H1 (cell line): ENCODE measurements at regions not wholly inside any gene's neighbourhood (a gene's known extent, or its start where the extent isn't known, plus 50 kb on each side); places are given as distances from the start of the nearest gene placed in this dataset.

ENCODE experiments used
- CTCF ChIA-PET: fragments of 300-600 bp; sonication (Branson Sonifier 250); formaldehyde crosslinking; loops from one replicate; lab custom pipeline; 2021; ENCODE audit not compliant: partially characterized antibody; lab: Charles Lee
- POLR2A ChIA-PET: fragments of 300-600 bp; sonication (Branson Sonifier 250); formaldehyde crosslinking; loops from one replicate; lab custom pipeline; 2021; ENCODE audit warnings: inconsistent platforms; ENCODE audit not compliant: partially characterized antibody; lab: Charles Lee
- DNase-seq, 2 experiments: peaks; one replicate each; pipeline versions ENCODE4 v3.0.0 to v3.0.0-alpha.2; 2010 to 2022; ENCODE audit warnings: low spot score in 2 of 2, low read depth in 1 of 2, mixed read lengths in 1 of 2
- FAIRE-seq: peaks from 2 replicates; lab custom pipeline; 2011; peaks lifted over from hg19 to GRCh38; lab: Jason Lieb, UNC
- H2AFZ ChIP-seq: 2 replicates; pipeline ENCODE4 v1.8.1; 2012; ENCODE audit warnings: low read length, inconsistent platforms
- H2AK5ac ChIP-seq: 2 replicates; pipeline ENCODE4 v1.6.1; 2013; ENCODE audit warnings: low read depth, low read length
- H2BK120ac ChIP-seq: replicated peaks from 2 replicates; pipeline ENCODE3; 2013; ENCODE audit warnings: low read depth, low read length, inconsistent platforms
- H2BK12ac ChIP-seq: 2 replicates; pipeline ENCODE4 v1.6.1; 2013; ENCODE audit warnings: low read depth, low read length
- H2BK15ac ChIP-seq: 2 replicates; pipeline ENCODE4 v1.6.1; 2013; ENCODE audit warnings: low read length
- H2BK20ac ChIP-seq: 2 replicates; pipeline ENCODE4 v1.6.1; 2013; ENCODE audit warnings: low read length
- H2BK5ac ChIP-seq: 2 replicates; pipeline ENCODE4 v1.6.1; 2013; ENCODE audit warnings: low read depth, low read length
- H3K14ac ChIP-seq: 2 replicates; pipeline ENCODE4 v1.6.1; 2013; ENCODE audit warnings: inconsistent platforms; ENCODE audit not compliant: insufficient read length
- H3K18ac ChIP-seq: 2 replicates; pipeline ENCODE4 v1.6.1; 2013; ENCODE audit warnings: low read length; ENCODE audit errors: extremely low read depth
- H3K23ac ChIP-seq: 2 replicates; pipeline ENCODE4 v1.6.1; 2013; ENCODE audit warnings: inconsistent platforms; ENCODE audit not compliant: insufficient read length
- H3K23me2 ChIP-seq: 2 replicates; pipeline ENCODE4 v1.6.1; 2013; ENCODE audit warnings: low read depth, low read length
- H3K27ac ChIP-seq: 2 replicates; pipeline ENCODE4 v1.6.1; 2011; ENCODE audit warnings: low read depth, low read length, inconsistent platforms
- H3K27me3 ChIP-seq, 4 experiments: replicated peaks in 1 of 4; 1 replicate in 1 of 4; 2 replicates in 3 of 4; pipeline versions ENCODE4 v1.6.1 to v1.8.1; 2011 to 2013; ENCODE audit warnings: low read length in 3 of 4, mild to moderate bottlenecking in 3 of 4, inconsistent platforms in 2 of 4, mixed read lengths in 2 of 4, moderate library complexity in 1 of 4; ENCODE audit not compliant: control insufficient read depth in 3 of 4, insufficient read depth in 3 of 4; ENCODE audit errors: extremely low read depth in 1 of 4
- H3K36me3 ChIP-seq, 4 experiments: 2 replicates each; pipeline versions ENCODE4 v1.6.1 to v1.8.1; 2011 to 2013; ENCODE audit warnings: mild to moderate bottlenecking in 4 of 4, low read length in 3 of 4, moderate library complexity in 2 of 4, control low read depth in 1 of 4, inconsistent platforms in 1 of 4; ENCODE audit not compliant: insufficient read depth in 4 of 4, control insufficient read depth in 2 of 4
- H3K4ac ChIP-seq: replicated peaks from 2 replicates; pipeline ENCODE3; 2013; ENCODE audit warnings: low read length, low read depth, mixed read lengths, inconsistent platforms; ENCODE audit not compliant: insufficient read length
- H3K4me1 ChIP-seq, 4 experiments: replicated peaks in 1 of 4; 1 replicate in 1 of 4; 2 replicates in 3 of 4; pipeline versions ENCODE4 v1.6.1 to v1.8.1; 2011 to 2013; ENCODE audit warnings: low read length in 3 of 4, inconsistent platforms in 2 of 4, mixed read lengths in 1 of 4; ENCODE audit not compliant: insufficient read depth in 4 of 4, control insufficient read depth in 3 of 4
- H3K4me2 ChIP-seq, 2 experiments: 2 replicates each; pipeline versions ENCODE4 v1.6.1 to v1.8.1; 2011 to 2013; ENCODE audit warnings: low read depth in 2 of 2, low read length in 2 of 2, control low read depth in 1 of 2, inconsistent platforms in 1 of 2, mild to moderate bottlenecking in 1 of 2; ENCODE audit not compliant: insufficient read depth in 1 of 2
- H3K4me3 ChIP-seq, 4 experiments: fragments of 200-600, 300-600 bp in 1 of 4; sonication (generic), shearing (Covaris generic), sonication (Bioruptor Twin) in 1 of 4; 2 replicates each; pipeline versions ENCODE4 v1.5.1 to v1.8.1; 2011 to 2016; ENCODE audit warnings: low read length in 4 of 4, low read depth in 3 of 4, control low read depth in 2 of 4, inconsistent platforms in 2 of 4, mild to moderate bottlenecking in 2 of 4, mixed read lengths in 1 of 4, moderate library complexity in 1 of 4; ENCODE audit not compliant: insufficient read depth in 2 of 4; ENCODE audit errors: extremely low read depth in 1 of 4
- H3K56ac ChIP-seq: replicated peaks from 2 replicates; pipeline ENCODE3; 2013; ENCODE audit warnings: low read depth, mild to moderate bottlenecking, mixed read lengths, low read length, inconsistent platforms; ENCODE audit not compliant: insufficient read length
- H3K79me1 ChIP-seq: 2 replicates; pipeline ENCODE4 v1.6.1; 2013; ENCODE audit warnings: low read depth, low read length, control low read depth
- H3K79me2 ChIP-seq, 2 experiments: 2 replicates each; pipeline versions ENCODE4 v1.6.1 to v1.8.1; 2012 to 2013; ENCODE audit warnings: low read length in 2 of 2, mild to moderate bottlenecking in 2 of 2, inconsistent platforms in 1 of 2; ENCODE audit not compliant: insufficient read depth in 2 of 2, control insufficient read depth in 1 of 2
- H3K9ac ChIP-seq, 4 experiments: replicated peaks in 1 of 4; 1 replicate in 1 of 4; 2 replicates in 3 of 4; pipeline versions ENCODE4 v1.6.1 to v1.8.1; 2011 to 2013; ENCODE audit warnings: low read depth in 3 of 4, low read length in 3 of 4, control low read depth in 2 of 4, mild to moderate bottlenecking in 2 of 4, moderate library complexity in 2 of 4, inconsistent platforms in 1 of 4; ENCODE audit errors: extremely low read depth in 1 of 4
- H3K9me3 ChIP-seq, 2 experiments: 2 replicates each; pipeline versions ENCODE4 v1.6.1 to v1.8.1; 2012 to 2013; ENCODE audit warnings: mild to moderate bottlenecking in 2 of 2, moderate library complexity in 2 of 2, control low read depth in 1 of 2, inconsistent platforms in 1 of 2, low read depth in 1 of 2, low read length in 1 of 2, mixed read lengths in 1 of 2; ENCODE audit not compliant: insufficient read depth in 2 of 2
- H4K20me1 ChIP-seq, 2 experiments: replicated peaks in 1 of 2; 2 replicates each; pipeline versions ENCODE3 to v1.8.1; 2011 to 2013; ENCODE audit warnings: inconsistent platforms in 2 of 2, low read length in 2 of 2, mild to moderate bottlenecking in 1 of 2; ENCODE audit not compliant: insufficient read depth in 2 of 2, control insufficient read depth in 1 of 2
- H4K5ac ChIP-seq: 2 replicates; pipeline ENCODE4 v1.6.1; 2013; ENCODE audit warnings: low read length, low read depth, mixed read lengths, inconsistent platforms; ENCODE audit not compliant: insufficient read length
- H4K8ac ChIP-seq: 2 replicates; pipeline ENCODE4 v1.8.0; 2013; ENCODE audit warnings: mild to moderate bottlenecking, moderate library complexity, low read length, inconsistent platforms; ENCODE audit not compliant: insufficient read depth; ENCODE audit errors: extremely low read depth
- H4K91ac ChIP-seq: replicated peaks from 2 replicates; pipeline ENCODE3; 2013; ENCODE audit warnings: low read length, mixed read lengths, inconsistent platforms; ENCODE audit not compliant: insufficient read length
- ATF2 ChIP-seq: IDR thresholded peaks from 2 replicates; pipeline ENCODE4 v1.6.1; 2012; ENCODE audit warnings: low read length, inconsistent platforms
- ATF3 ChIP-seq: IDR thresholded peaks from 2 replicates; pipeline ENCODE4 v1.6.1; 2011; ENCODE audit warnings: low read depth, mild to moderate bottlenecking, low read length; ENCODE audit not compliant: insufficient read depth
- CHD2 ChIP-seq: IDR thresholded peaks from 2 replicates; pipeline ENCODE4 v1.6.1; 2012; ENCODE audit warnings: low read length, improper control_type of control experiment
- EP300 ChIP-seq, 2 experiments: IDR thresholded peaks; 1 replicate in 1 of 2; 2 replicates in 1 of 2; pipeline ENCODE4 v1.6.1; 2011 to 2012; ENCODE audit warnings: low read depth in 2 of 2, low read length in 2 of 2, mild to moderate bottlenecking in 2 of 2, borderline replicate concordance in 1 of 2, inconsistent platforms in 1 of 2, moderate library complexity in 1 of 2
- MAX ChIP-seq: IDR thresholded peaks from 2 replicates; pipeline ENCODE4 v1.6.1; 2012; ENCODE audit warnings: inconsistent platforms
- POU5F1 ChIP-seq: IDR thresholded peaks from 2 replicates; pipeline ENCODE4 v1.6.1; 2011; ENCODE audit warnings: low read depth, mild to moderate bottlenecking, low read length, moderate library complexity
- SP2 ChIP-seq: IDR thresholded peaks from 2 replicates; pipeline ENCODE4 v1.6.1; 2012; ENCODE audit warnings: mild to moderate bottlenecking, low read length, inconsistent platforms
- SUZ12 ChIP-seq: fragments of 200-600 bp; sonication (generic); IDR thresholded peaks from 2 replicates; pipeline ENCODE4 v1.6.1; 2012; ENCODE audit warnings: mild to moderate bottlenecking, inconsistent platforms, low read length, moderate library complexity, mixed read lengths
- WGBS, 2 experiments: shearing (Covaris generic) in 1 of 2; methylation state at CpG; one replicate each; pipeline versions ENCODE4 v1.1.6 to v1.1.7; 2013 to 2015; ENCODE audit warnings: low lambda C conversion rate in 2 of 2, mixed read lengths in 2 of 2, inconsistent platforms in 1 of 2, low coverage in 1 of 2, missing lambda C conversion rate in 1 of 2; ENCODE audit not compliant: insufficient replicate concordance in 2 of 2, insufficient coverage in 1 of 2, insufficient read length in 1 of 2; ENCODE audit errors: extremely low coverage in 1 of 2, missing lambda C conversion rate in 1 of 2; 5-methylcytosine and 5-hydroxymethylcytosine counted together

GRCh38 chr18:5710676-5711075, 166.9 kb upstream of the EPB41L3 start:
- Histone ChIP-seq H2BK15ac (no peak overlapping the region), H3K9ac (no peak overlapping the region), H2AFZ (no peak overlapping the region), H2AK5ac (no peak overlapping the region), H4K91ac (no peak overlapping the region), H3K23ac (no peak overlapping the region), H3K79me2 (no peaks in the 10 kb centered on the region), H3K4me2 (no peak overlapping the region), H3K9me3 (no peaks in the 10 kb centered on the region), H3K18ac (no peak overlapping the region), H3K4me1 (no peaks in the 10 kb centered on the region), H4K20me1 (no peaks in the 10 kb centered on the region), H3K56ac (no peak overlapping the region), H2BK20ac (no peak overlapping the region), H3K27ac (no peak overlapping the region), H4K5ac (no peak overlapping the region), H3K79me1 (no peaks in the 10 kb centered on the region), H2BK120ac (no peak overlapping the region), H3K23me2 (no peaks in the 10 kb centered on the region), H3K14ac (no peak overlapping the region), H2BK12ac (no peak overlapping the region), H4K8ac (no peak overlapping the region), H3K27me3 (no peaks in the 10 kb centered on the region), H3K4me3 (no peak overlapping the region), H2BK5ac (no peak overlapping the region), H3K36me3 (no peaks in the 10 kb centered on the region), H3K4ac (no peak overlapping the region)
- FAIRE-seq (no peak), DNase-seq (no peak)
- WGBS, 2 experiments, result 97% methylated on average over 2 of the region's 2 CpGs; no CpG with 5 or more reads in 1 of the 2 experiments
- TF ChIP-seq EP300 (IDR thresholded peaks at IDR 0.05; ENCODE audit: borderline replicate concordance in 1 of 2, low read depth in 2 of 2, low read length in 2 of 2) (no peak), SP2 (no peak), ATF3 (no peak), POU5F1 (no peak), SUZ12 (no peak), MAX (no peak), CHD2 (no peak), ATF2 (no peak)
- ChIA-PET CTCF (no interaction called here), POLR2A (no interaction called here)
